ENCODE measurements at regions not wholly inside any gene's neighbourhood (a gene's known extent, or its start where the extent isn't known, plus 50 kb on each side); places are given as distances from the start of the nearest gene placed in this dataset.

GRCh38 chr1:209038316-209038715, 545.2 kb upstream of the CAMK1G start:
- H3K36me3 Mint-ChIP-seq (ENCODE audit: insufficient read depth in 2 of 2): peaks cover 0 to 2% of the 10 kb centered on the region in 2 donors
- ATAC-seq (replicated peaks in 1 of 2): no peak
- peaks cover 6% of the 10 kb centered on the region for H3K4me1 Mint-ChIP-seq (ENCODE audit: low read depth)
- no peak overlapping the region for H3K27ac Mint-ChIP-seq
- H3K9me3 Mint-ChIP-seq: peaks cover 0 to 2% of the 10 kb centered on the region in 2 donors
- no peak for DNase-seq
- H3K4me3 Mint-ChIP-seq: no peak overlapping the region
- peaks cover 20% of the 10 kb centered on the region for H3K27me3 Mint-ChIP-seq (ENCODE audit: low read depth)

DNA sequence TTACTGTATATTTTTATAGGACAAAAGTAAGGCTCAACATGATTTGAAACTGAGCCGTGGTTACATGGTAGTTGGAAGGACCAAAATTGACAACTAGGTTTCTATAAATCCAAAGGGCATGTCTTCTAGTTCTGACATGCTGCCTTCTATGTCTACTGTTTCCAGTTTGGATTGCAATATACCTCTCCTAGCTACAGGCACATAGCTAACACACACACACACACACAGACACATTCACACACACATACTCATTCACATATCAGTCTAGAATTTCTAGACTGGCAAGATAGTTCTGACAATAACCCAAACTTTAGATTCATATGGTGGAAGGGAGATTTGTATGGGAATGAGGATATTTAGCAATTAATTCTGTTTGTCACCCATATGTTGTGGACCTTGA, 544.8 kb upstream of the CAMK1G start:
- H3K27ac Mint-ChIP-seq: no peak overlapping the region
- peaks cover 16% of the 10 kb centered on the region for H3K27me3 Mint-ChIP-seq (ENCODE audit: low read depth)
- H3K36me3 Mint-ChIP-seq (ENCODE audit: insufficient read depth in 2 of 2): peaks cover 0 to 2% of the 10 kb centered on the region in 2 donors
- ATAC-seq (replicated peaks in 1 of 2): no peak
- H3K4me3 Mint-ChIP-seq: no peak overlapping the region
- DNase-seq: no peak
- H3K4me1 Mint-ChIP-seq (ENCODE audit: low read depth): peaks cover 6% of the 10 kb centered on the region
- no peaks in the 10 kb centered on the region for H3K9me3 Mint-ChIP-seq

GRCh38 chr1:209040351-209040750, 543.2 kb upstream of the CAMK1G start:
- Mint-ChIP-seq H3K27me3 (ENCODE audit: low read depth) (peaks cover 16% of the 10 kb centered on the region), H3K4me3 (no peak overlapping the region)

DNA sequence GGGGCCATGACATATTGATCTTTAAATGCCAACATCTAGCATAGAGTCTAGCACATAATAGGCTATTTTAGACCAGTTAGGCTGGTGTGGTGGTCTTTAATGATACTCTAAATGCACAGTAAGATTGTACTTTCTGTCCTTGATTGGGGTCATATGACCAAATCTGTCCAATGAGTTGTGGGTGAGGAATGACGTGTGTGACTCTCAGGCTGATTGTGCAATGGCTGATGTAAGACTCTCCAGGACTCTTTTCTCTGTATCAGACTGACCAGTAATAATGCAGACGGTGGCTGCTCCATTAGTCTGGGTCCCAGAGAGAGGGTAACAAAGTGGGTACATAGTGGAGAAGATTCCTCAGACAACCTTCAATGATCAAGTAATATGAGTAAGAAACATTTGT, 541.6 kb upstream of the CAMK1G start:
- Mint-ChIP-seq H3K27ac (no peak overlapping the region), H3K36me3 (ENCODE audit: insufficient read depth in 2 of 2) (peaks cover 0 to 2% of the 10 kb centered on the region in 2 donors), H3K9me3 (no peaks in the 10 kb centered on the region), H3K4me1 (ENCODE audit: low read depth) (peaks cover 6% of the 10 kb centered on the region), H3K27me3 (ENCODE audit: low read depth) (peaks cover 6% of the 10 kb centered on the region), H3K4me3 (no peak overlapping the region)
- no peak for DNase-seq
- no peak for ATAC-seq (replicated peaks in 1 of 2)

More at GRCh38 chr1:209040351-209040750, 543.2 kb upstream of the CAMK1G start:
- Mint-ChIP-seq H3K27ac (no peak overlapping the region), H3K9me3 (no peaks in the 10 kb centered on the region), H3K4me1 (ENCODE audit: low read depth) (peaks cover 6% of the 10 kb centered on the region), H3K36me3 (ENCODE audit: insufficient read depth in 2 of 2) (peaks cover 0 to 2% of the 10 kb centered on the region in 2 donors)
- no peak for ATAC-seq (replicated peaks in 1 of 2)
- DNase-seq: no peak

DNA sequence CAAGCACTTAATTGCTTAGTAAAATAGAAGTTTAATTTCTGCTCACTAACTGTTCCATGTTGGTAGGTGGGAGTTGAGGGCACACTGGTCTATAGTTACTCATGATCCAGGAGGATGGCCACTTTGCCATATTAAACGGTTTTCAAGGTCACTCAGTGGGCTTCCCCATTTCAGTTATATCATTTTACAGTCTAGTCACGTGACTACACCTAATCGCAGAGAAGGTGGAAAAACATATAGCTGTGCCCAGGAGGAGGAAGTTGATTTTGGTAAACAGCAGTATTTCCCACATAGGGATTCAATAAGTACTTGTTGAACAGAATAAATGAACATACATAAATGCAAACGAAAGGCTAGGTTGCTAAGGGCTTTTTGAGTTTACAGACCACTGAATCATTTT, 541.1 kb upstream of the CAMK1G start:
- peaks cover 6% of the 10 kb centered on the region for H3K4me1 Mint-ChIP-seq (ENCODE audit: low read depth)
- H3K4me3 Mint-ChIP-seq: no peak overlapping the region
- peaks cover 6% of the 10 kb centered on the region for H3K27me3 Mint-ChIP-seq (ENCODE audit: low read depth)
- no peak for DNase-seq
- peaks cover 0 to 2% of the 10 kb centered on the region in 2 donors for H3K36me3 Mint-ChIP-seq (ENCODE audit: insufficient read depth in 2 of 2)
- no peaks in the 10 kb centered on the region for H3K9me3 Mint-ChIP-seq
- H3K27ac Mint-ChIP-seq: no peak overlapping the region
- no peak for ATAC-seq (replicated peaks in 1 of 2)

DNA sequence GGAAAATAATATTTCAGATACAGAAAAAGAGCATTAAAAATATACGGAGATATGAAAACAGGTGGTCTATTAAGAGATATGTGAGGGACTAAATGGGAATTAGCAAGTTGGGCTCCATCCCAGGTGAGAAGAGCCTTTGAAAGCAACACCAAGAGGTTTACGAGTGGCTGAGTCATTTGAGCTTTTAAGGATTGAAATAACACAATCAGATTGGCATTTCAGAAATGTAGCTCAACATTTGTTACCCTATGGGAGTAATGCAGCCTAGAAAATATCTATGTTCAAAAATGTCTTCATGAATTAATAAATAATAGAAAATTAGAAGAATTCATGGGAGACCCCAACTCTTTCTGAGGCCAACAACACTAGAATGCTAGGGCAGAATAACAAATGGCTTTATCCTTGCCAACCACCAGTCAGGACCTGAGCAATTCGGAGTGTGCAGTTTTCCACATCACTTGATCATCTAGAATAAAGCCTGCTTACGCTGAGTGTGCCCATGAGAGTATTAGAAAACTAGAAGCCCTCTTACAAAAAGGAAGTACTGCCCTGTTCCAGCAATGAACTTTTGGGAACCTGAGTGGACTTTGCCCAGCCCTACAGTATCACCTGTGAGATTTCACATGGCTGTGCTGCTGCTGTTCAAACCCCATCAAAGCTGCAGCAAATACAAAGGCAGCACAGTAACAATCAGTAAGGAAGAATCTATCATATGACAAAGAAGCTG, 538.0 kb upstream of the CAMK1G start:
- no peak overlapping the region for H3K27ac Mint-ChIP-seq
- H3K9me3 Mint-ChIP-seq: no peaks in the 10 kb centered on the region
- peaks cover 0 to 2% of the 10 kb centered on the region in 2 donors for H3K36me3 Mint-ChIP-seq (ENCODE audit: insufficient read depth in 2 of 2)
- ATAC-seq (replicated peaks in 1 of 2): no peak
- H3K27me3 Mint-ChIP-seq (ENCODE audit: low read depth): no peaks in the 10 kb centered on the region
- no peaks in the 10 kb centered on the region for H3K4me1 Mint-ChIP-seq (ENCODE audit: low read depth)
- H3K4me3 Mint-ChIP-seq: no peak overlapping the region
- no peak for DNase-seq

GRCh38 chr1:209046058-209046417, 537.5 kb upstream of the CAMK1G start:
- Mint-ChIP-seq H3K36me3 (ENCODE audit: insufficient read depth in 2 of 2) (peaks cover 0 to 2% of the 10 kb centered on the region in 2 donors), H3K27me3 (ENCODE audit: low read depth) (no peaks in the 10 kb centered on the region), H3K4me3 (no peak overlapping the region), H3K27ac (no peak overlapping the region), H3K4me1 (ENCODE audit: low read depth) (no peaks in the 10 kb centered on the region), H3K9me3 (no peaks in the 10 kb centered on the region)
- no peak for DNase-seq
- ATAC-seq (replicated peaks in 1 of 2): no peak

- DNase-seq: no peak
- H3K4me3 Mint-ChIP-seq: no peak overlapping the region
- H3K27me3 Mint-ChIP-seq (ENCODE audit: low read depth): peaks cover 2% of the 10 kb centered on the region
- H3K27ac Mint-ChIP-seq: no peak overlapping the region
- H3K4me1 Mint-ChIP-seq (ENCODE audit: low read depth): no peaks in the 10 kb centered on the region
- H3K9me3 Mint-ChIP-seq: no peaks in the 10 kb centered on the region
- no peak for ATAC-seq (replicated peaks in 1 of 2)
- H3K36me3 Mint-ChIP-seq (ENCODE audit: insufficient read depth in 2 of 2): no peaks in the 10 kb centered on the region
These were observed 536.6 kb upstream of the CAMK1G start for GRCh38 chr1:209046935-209047334.

GRCh38 chr1:209048941-209049669, 534.4 kb upstream of the CAMK1G start:
- Mint-ChIP-seq H3K9me3 (peaks cover 0 to 6% of the 10 kb centered on the region in 2 donors), H3K27ac (no peak overlapping the region), H3K36me3 (ENCODE audit: insufficient read depth in 2 of 2) (no peaks in the 10 kb centered on the region), H3K4me3 (no peak overlapping the region), H3K27me3 (ENCODE audit: low read depth) (peaks cover 7% of the 10 kb centered on the region), H3K4me1 (ENCODE audit: low read depth) (no peaks in the 10 kb centered on the region)
- no peak for DNase-seq
- no peak for ATAC-seq (replicated peaks in 1 of 2)

GRCh38 chr1:209051570-209051969, 531.9 kb upstream of the CAMK1G start:
- H3K27ac Mint-ChIP-seq: no peak overlapping the region
- no peaks in the 10 kb centered on the region for H3K4me1 Mint-ChIP-seq (ENCODE audit: low read depth)
- H3K4me3 Mint-ChIP-seq: no peak overlapping the region
- DNase-seq (no peak), ATAC-seq (replicated peaks in 1 of 2) (no peak)
- H3K36me3 Mint-ChIP-seq (ENCODE audit: insufficient read depth in 2 of 2): no peaks in the 10 kb centered on the region
- peaks cover 7% of the 10 kb centered on the region for H3K27me3 Mint-ChIP-seq (ENCODE audit: low read depth)
- H3K9me3 Mint-ChIP-seq: peaks cover 0 to 6% of the 10 kb centered on the region in 2 donors

DNA sequence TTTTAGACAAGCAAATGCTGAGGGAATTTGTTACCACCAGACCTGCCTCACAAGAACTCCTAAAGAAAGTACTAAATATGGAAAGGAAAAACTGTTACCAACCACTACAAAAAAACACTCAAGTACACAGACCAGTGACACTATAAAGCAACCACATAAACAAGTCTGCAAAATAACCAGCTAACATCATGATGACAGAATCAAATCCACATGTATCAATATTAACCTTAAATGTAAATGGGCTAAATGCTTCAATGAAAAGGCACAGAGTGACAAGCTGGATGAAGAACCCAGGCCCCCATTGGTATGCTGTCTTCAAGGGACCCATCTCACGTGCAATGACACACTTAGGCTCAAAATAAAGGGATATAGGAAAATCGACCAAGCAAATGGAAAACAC, 529.9 kb upstream of the CAMK1G start:
- DNase-seq (no peak), ATAC-seq (replicated peaks in 1 of 2) (no peak)
- no peak overlapping the region for H3K4me3 Mint-ChIP-seq
- peaks cover 7% of the 10 kb centered on the region for H3K27me3 Mint-ChIP-seq (ENCODE audit: low read depth)
- no peaks in the 10 kb centered on the region for H3K4me1 Mint-ChIP-seq (ENCODE audit: low read depth)
- peaks cover 0 to 6% of the 10 kb centered on the region in 2 donors for H3K9me3 Mint-ChIP-seq
- H3K27ac Mint-ChIP-seq: no peak overlapping the region
- H3K36me3 Mint-ChIP-seq (ENCODE audit: insufficient read depth in 2 of 2): no peaks in the 10 kb centered on the region

- Mint-ChIP-seq H3K27ac (no peak overlapping the region), H3K4me1 (ENCODE audit: low read depth) (no peaks in the 10 kb centered on the region), H3K27me3 (ENCODE audit: low read depth) (peaks cover 4% of the 10 kb centered on the region), H3K36me3 (ENCODE audit: insufficient read depth in 2 of 2) (no peaks in the 10 kb centered on the region), H3K4me3 (no peak overlapping the region), H3K9me3 (peaks cover 0 to 6% of the 10 kb centered on the region in 2 donors)
- DNase-seq: no peak
- ATAC-seq (replicated peaks in 1 of 2): no peak
These were observed 526.4 kb upstream of the CAMK1G start for GRCh38 chr1:209057083-209057482.

DNA sequence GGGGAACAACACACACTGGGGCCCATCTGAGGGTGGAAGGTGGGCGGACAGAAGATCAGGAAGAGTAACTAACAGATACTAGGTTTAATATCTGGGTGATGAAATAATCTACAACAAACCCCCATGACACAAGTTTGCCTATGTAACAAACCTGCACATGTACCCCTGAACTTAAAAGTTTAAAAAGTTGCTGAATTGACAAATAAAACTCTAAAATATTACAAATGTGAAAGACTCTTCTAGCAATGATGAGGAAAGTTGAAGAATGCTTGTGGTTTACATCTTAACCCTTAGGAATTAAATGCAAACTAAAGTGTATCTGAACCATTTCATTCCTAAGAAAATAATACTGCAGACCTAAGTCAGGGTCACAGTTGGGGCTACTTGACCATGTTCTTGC, 525.6 kb upstream of the CAMK1G start:
- Mint-ChIP-seq H3K4me1 (ENCODE audit: low read depth) (no peaks in the 10 kb centered on the region), H3K36me3 (ENCODE audit: insufficient read depth in 2 of 2) (no peaks in the 10 kb centered on the region), H3K4me3 (no peak overlapping the region), H3K27ac (no peak overlapping the region), H3K9me3 (peaks cover 0 to 4% of the 10 kb centered on the region in 2 donors), H3K27me3 (ENCODE audit: low read depth) (no peaks in the 10 kb centered on the region)
- DNase-seq (no peak), ATAC-seq (replicated peaks in 1 of 2) (no peak)

Data from activated T-cell treated with anti-CD3 and anti-CD28 coated beads, Interleukin-2, amount 50 U/mL, for 72 hours (primary cell).